D721Med (cell line): ENCODE measurements at regions not wholly inside any gene's neighbourhood (a gene's known extent, or its start where the extent isn't known, plus 50 kb on each side); places are given as distances from the start of the nearest gene placed in this dataset.

ENCODE experiments used
- DNase-seq: peaks from one replicate; pipeline ENCODE4 v3.0.0; 2011; ENCODE audit warnings: low spot score; ENCODE audit not compliant: insufficient read length
- FAIRE-seq: peaks from 2 replicates; lab custom pipeline; 2011; peaks lifted over from hg19 to GRCh38; lab: Jason Lieb, UNC
- TF ChIP-seq, protein P1 (sequence below): IDR thresholded peaks from 2 replicates; pipeline ENCODE4 v1.5.1; 2012; ENCODE audit warnings: mild to moderate bottlenecking, control low read depth; ENCODE audit not compliant: insufficient read depth; ENCODE audit errors: missing control alignments

DNA sequence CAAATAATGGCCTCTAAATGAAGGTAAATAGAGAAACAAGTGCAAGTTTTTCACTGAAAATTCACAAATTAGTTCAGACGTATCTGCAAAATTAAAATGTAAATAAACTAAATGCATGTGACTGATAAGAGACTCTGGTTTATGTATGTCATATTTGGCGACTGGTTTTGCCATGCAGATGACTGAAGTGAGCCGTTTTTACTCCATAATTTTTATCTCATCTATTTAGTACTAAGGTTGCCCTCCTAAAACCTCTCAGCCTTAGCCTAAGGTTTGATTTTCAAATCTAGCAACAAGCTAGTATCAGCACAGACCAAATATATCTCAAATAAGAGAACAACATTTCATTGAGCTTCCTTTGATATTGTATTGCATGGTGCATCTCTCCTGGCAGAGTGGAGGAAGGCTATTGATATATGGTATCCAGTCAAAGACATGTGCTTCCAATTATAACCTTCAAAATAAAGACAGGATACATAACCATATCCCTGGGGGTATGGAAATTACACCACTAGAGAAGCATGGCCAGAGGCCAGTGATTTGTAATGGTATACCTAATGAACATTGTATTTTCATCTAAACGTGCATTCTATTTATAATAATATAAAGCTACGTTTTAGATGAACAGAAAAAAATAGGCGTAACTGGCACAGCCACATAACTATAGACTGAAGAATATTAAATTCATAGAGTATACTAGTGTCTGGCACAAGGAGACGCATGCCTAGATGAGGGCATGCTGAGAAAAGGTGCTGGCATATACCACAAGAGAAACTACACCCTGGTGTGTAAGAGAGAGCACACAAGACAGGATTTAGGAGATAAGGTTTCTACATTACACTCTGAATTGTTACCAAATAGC, 392.6 kb upstream of the INTU start:
- no peak for DNase-seq
- TF ChIP-seq, protein P1, sequence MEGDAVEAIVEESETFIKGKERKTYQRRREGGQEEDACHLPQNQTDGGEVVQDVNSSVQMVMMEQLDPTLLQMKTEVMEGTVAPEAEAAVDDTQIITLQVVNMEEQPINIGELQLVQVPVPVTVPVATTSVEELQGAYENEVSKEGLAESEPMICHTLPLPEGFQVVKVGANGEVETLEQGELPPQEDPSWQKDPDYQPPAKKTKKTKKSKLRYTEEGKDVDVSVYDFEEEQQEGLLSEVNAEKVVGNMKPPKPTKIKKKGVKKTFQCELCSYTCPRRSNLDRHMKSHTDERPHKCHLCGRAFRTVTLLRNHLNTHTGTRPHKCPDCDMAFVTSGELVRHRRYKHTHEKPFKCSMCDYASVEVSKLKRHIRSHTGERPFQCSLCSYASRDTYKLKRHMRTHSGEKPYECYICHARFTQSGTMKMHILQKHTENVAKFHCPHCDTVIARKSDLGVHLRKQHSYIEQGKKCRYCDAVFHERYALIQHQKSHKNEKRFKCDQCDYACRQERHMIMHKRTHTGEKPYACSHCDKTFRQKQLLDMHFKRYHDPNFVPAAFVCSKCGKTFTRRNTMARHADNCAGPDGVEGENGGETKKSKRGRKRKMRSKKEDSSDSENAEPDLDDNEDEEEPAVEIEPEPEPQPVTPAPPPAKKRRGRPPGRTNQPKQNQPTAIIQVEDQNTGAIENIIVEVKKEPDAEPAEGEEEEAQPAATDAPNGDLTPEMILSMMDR = no peak
- FAIRE-seq = no peak

DNA sequence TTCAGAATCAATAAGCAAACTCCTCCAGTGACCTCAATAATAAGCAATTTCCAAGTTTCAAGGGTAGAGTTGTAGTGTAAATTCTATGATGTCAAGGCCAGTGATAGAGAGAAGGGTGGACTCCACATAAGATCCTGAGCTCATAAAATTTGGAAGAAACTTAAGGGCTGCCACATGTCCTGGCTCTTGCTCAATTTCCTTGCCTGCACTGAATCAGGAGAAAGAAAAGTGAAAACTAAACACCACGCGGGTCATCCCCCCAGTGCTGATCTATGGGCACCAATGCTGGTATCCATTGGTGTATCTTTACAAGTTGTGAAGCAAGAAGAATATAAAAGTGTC, 392.0 kb upstream of the INTU start:
- DNase-seq (no peak), FAIRE-seq (no peak)
- TF ChIP-seq, protein P1 = no peak

DNA sequence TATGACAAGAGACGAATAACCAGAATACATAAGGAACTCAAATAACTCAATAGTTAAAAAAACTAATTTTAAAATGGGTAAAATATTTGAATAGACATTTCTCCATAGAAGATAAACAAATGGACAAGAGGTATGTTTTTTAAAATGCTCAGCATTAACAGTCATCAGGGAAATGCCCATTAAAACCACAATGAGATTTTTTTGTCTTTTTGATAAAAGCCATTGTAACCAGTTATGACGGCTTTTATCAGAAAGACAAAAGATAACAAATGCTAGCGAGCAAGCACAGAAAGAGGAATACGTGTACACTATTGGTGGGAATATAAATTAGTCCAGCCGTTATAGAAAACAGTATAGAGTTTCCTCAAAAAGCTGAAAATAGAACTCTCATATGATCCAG, 388.2 kb upstream of the INTU start:
- DNase-seq (no peak), FAIRE-seq (no peak)
- TF ChIP-seq, protein P1 = no peak

DNA sequence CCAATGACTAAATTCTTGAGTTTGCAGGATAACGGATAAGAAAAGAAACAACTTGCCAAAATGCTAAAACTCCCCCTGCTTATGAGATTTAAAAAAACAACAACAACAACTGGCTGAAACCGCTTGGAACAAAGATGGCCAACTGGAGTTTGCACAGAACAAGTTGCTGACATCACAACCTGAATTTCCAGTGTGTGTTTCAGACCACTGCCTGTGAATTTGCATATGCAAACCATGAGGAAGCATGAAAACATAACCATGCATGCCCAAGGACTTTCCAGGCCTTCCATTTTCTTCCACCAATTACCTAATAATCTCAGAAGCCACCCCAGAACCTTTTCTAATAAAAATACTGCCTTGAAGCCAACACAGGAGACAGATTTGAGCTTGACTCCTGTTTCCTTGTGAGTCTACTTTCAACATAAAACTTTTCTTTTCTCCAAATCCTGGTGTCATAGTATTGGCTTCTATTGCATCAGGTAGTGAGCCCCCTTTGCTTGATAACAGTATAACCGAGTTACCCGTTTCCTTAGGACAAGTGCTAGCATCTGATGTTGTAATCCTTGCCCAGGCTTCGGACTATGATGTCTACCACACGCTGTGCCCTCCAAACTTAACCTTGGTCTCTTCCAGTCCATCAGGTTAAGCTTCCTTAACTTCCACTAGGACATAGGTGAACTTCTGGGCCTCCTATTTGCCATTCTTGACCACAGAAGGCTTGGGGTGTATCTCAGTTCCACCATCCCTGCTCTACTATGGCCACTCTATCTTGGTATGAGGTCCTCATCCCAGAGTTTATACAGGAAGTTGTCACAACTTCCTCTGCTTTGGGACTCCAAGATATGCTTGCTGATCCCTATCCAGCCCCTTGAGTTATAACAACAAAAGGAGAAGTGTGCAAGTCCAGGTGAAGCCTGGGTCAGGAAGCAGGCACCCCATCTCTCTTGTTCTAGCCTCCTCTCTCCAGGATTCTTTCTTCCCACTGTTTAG, 385.5 kb upstream of the INTU start:
- no peak for DNase-seq
- no peak for FAIRE-seq
- TF ChIP-seq, protein P1 = no peak

DNA sequence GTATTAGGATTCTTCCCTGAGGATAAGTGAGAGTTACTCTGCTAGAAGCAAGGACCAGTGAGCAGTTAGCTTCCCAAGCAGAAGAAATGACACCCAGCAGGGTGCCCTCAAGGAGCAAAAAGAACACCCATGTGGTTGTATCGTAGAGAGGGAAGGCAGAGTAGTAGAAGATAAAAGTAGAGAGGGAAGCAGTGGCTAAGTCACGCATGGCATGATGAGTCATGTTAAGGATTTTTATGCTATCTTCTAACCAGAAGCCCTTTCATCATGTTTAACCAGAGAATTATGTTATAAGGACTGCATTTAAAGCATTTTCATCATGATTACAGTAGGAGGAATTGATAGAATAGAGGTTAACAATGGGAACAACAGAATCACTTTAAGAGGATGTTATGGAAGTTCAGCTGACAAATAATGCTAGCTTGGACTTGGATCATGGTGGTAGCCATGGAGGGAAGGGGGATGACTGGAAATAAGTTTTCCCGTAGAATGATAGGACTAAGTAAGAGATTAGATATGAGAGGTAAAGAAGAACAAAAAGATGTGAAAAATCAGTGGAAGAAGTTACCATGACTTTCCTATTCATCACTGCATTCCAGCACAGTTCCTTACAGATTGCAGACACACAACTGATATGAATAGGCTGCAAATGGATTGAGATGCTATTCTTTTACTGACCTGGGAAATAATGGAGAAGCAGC, 383.5 kb upstream of the INTU start:
- TF ChIP-seq, protein P1 = no peak
- FAIRE-seq = no peak
- no peak for DNase-seq

DNA sequence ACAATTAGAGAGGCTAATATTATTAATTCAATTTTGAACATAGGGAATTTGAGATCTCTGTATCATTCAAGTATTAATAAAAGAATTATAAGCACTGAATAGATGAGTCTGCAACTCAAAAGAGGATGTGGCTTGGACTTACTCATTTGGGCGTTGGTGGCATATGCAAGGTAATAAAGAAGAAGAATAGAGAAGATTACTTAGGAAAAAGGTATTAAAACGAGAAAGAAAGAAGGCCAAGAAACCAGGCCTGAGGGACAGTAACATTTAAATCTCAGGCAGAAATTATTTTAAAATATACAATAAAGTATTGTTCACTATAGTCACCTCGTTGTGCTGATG, 383.0 kb upstream of the INTU start:
- TF ChIP-seq, protein P1 = no peak
- FAIRE-seq = no peak
- no peak for DNase-seq
